WERI-Rb-1 (cell line): ENCODE measurements at regions not wholly inside any gene's neighbourhood (a gene's known extent, or its start where the extent isn't known, plus 50 kb on each side); places are given as distances from the start of the nearest gene placed in this dataset.

Experiments used
- DNase-seq: peaks from one replicate; pipeline ENCODE4 v3.0.0-alpha.2; 2020
- H3K27ac ChIP-seq: fragments of 250-450 bp; sonication (Bioruptor Pico); 2 replicates; pipeline ENCODE4 v1.5.1; 2020; ENCODE audit warnings: mild to moderate bottlenecking, moderate library complexity
- H3K27me3 ChIP-seq: fragments of 250-450 bp; sonication (Bioruptor Pico); 2 replicates; pipeline ENCODE4 v1.5.1; 2021; ENCODE audit warnings: mild to moderate bottlenecking, low read depth, moderate library complexity; ENCODE audit not compliant: insufficient read depth, severe bottlenecking
- H3K36me3 ChIP-seq: fragments of 250-450 bp; sonication (Bioruptor Pico); 2 replicates; pipeline ENCODE4 v1.5.1; 2020; ENCODE audit warnings: mild to moderate bottlenecking, moderate library complexity
- H3K4me3 ChIP-seq: 2 replicates; pipeline ENCODE4 v1.5.1; 2011; ENCODE audit warnings: low read depth, mild to moderate bottlenecking, control low read depth, low read length
- H3K9me3 ChIP-seq: fragments of 250-450 bp; sonication (Bioruptor Pico); 2 replicates; pipeline ENCODE4 v1.5.1; 2021; ENCODE audit warnings: mild to moderate bottlenecking, moderate library complexity; ENCODE audit not compliant: severe bottlenecking
- CTCF ChIP-seq: IDR thresholded peaks from 2 replicates; pipeline ENCODE4 v1.5.1; 2011; ENCODE audit warnings: low read depth, mild to moderate bottlenecking, control low read depth, inconsistent platforms, low read length

GRCh38 chr14:101476916-101477553 lies 84.3 kb upstream of the DIO3 start:
- no peaks in the 10 kb centered on the region for H3K36me3 ChIP-seq
- DNase-seq = peak; percentile 81
- H3K27ac ChIP-seq = no peak overlapping the region
- no peaks in the 10 kb centered on the region for H3K27me3 ChIP-seq
- H3K9me3 ChIP-seq = no peaks in the 10 kb centered on the region
- H3K4me3 ChIP-seq = no peak overlapping the region
- no peak for TF ChIP-seq CTCF

DNA sequence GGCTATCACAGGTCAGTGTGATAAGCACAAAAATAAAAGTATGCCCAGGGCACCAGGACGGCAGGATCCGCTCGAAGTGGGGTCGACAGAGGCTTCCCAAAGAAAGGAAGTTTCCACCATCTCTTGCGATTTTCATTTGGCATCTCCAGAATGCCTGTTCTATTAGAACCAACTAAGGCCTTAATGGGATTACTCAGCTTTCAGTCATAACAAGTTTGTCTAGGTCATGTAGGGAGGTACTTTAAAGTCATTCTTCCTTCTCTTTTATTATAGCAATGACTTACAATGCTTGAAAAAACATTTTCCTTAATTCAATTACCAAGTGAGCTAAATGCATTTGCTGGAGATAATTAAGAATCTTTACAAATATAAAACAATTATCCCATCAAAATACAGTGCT lies 83.6 kb upstream of the DIO3 start:
- H3K9me3 ChIP-seq = no peaks in the 10 kb centered on the region
- H3K4me3 ChIP-seq = no peak overlapping the region
- no peak overlapping the region for H3K27ac ChIP-seq
- no peak for DNase-seq
- H3K36me3 ChIP-seq = no peaks in the 10 kb centered on the region
- no peaks in the 10 kb centered on the region for H3K27me3 ChIP-seq
- no peak for TF ChIP-seq CTCF

GRCh38 chr14:101478096-101478495 lies 83.2 kb upstream of the DIO3 start:
- TF ChIP-seq CTCF = no peak
- no peaks in the 10 kb centered on the region for H3K36me3 ChIP-seq
- no peak overlapping the region for H3K4me3 ChIP-seq
- no peak for DNase-seq
- no peaks in the 10 kb centered on the region for H3K27me3 ChIP-seq
- no peak overlapping the region for H3K27ac ChIP-seq
- no peaks in the 10 kb centered on the region for H3K9me3 ChIP-seq

DNA sequence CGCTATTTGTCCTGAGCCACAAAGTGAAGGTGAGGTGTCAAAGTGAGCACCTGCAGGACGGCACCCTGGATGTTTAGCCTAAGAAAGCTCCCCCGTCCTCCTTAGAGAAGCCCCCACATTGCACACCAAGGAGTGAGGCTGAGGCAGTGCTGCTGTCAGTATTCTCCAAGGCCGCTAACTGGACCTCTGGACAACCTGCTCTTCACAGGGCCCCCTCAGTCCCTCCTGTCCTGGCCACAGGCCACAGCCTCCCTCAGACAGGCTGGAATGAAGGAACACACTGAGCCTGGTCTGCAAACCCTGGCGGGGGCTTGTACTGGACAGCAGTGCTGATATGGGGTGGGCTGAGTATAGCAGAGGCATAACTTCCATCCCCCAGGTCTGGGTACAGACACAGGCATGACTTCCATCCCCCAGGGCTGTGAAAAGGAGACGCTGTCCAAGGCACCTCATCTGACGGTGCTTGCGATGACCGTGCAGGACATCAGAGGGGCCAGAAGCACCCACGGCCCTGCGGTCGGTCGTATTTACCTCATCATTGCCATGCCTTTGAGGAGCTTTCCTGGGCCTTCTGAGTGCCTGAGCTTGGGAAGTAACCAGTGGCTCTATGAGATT lies 82.4 kb upstream of the DIO3 start:
- no peak overlapping the region for H3K27ac ChIP-seq
- peaks cover 2% of the 10 kb centered on the region for H3K9me3 ChIP-seq

DNA sequence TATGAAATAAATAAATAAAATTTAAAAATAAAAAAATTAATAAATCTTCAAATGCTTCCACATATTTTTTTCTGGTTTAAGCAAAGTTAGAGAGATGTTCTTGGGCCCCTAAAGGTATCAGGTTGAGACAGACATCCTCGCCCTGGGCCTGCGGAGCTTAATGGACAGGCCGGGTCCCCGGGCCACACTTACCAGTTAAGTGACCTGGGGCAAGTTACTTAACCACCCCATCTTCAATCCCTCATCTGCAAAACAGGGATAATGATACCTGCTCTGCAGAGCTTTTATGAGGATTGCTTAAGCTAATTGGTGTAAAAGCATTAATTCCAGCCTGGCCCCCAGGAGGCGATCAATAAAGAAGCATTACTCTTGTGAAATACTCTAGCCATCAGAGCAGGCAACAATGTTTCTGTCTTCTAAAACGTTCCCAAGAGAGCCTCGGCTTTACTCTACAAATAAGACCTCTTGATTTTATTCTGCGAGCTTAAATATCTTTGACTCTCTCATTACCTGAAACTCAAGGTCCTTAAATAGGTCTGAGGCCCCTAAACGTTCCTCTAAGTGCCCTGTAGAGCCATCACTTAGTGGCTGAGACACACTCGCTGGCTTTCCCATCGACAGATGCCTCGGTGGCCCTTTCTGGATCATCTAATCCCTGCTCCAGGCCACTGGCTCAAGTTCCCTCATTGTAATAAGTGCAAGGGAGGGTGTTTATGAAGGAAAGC lies 81.1 kb upstream of the DIO3 start:
- no peak overlapping the region for H3K4me3 ChIP-seq
- no peaks in the 10 kb centered on the region for H3K27me3 ChIP-seq
- peaks cover 6% of the 10 kb centered on the region for H3K9me3 ChIP-seq
- DNase-seq = peak; percentile 82
- no peaks in the 10 kb centered on the region for H3K36me3 ChIP-seq
- H3K27ac ChIP-seq = peak overlapping the region; percentile 60
- no peak for TF ChIP-seq CTCF

More for the DNA sequence above, 82.4 kb upstream of the DIO3 start:
- no peak for TF ChIP-seq CTCF
- Histone ChIP-seq H3K36me3 (no peaks in the 10 kb centered on the region), H3K27me3 (no peaks in the 10 kb centered on the region), H3K4me3 (no peak overlapping the region)
- DNase-seq = no peak
